ENCODE measurements at regions not wholly inside any gene's neighbourhood (a gene's known extent, or its start where the extent isn't known, plus 50 kb on each side); places are given as distances from the start of the nearest gene placed in this dataset.

DNA sequence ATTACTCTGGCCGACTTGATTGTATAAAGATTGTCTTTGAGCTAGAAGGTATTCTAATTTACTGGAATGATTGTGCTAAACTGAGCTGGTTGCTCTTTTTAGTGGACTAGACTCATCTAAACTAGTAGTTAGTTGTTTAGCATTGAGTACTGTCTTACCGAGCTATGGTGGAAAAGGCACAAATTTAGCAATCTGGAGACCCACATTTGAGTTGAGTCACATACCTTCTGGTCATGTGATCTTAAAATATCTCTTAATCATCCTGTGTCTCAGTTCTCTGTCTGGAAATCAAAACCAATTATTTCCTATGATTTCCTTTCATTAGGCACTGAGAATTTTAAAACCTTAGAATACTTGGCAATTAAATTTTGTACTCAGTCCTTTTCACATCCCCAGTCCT, 349.5 kb downstream of the IRS2 start:
- Histone ChIP-seq H3K9me3 (no peaks in the 10 kb centered on the region), H3K27me3 (no peaks in the 10 kb centered on the region), H3K4me3 (no peak overlapping the region), H3K36me3 (no peaks in the 10 kb centered on the region), H3K4me1 (no peaks in the 10 kb centered on the region), H3K27ac (no peak overlapping the region)
- WGBS, 2 donors (ENCODE audit: low coverage in 1 of 2): 94 to 96% methylated on average over 2 of the region's 2 CpGs
- TF ChIP-seq CTCF (IDR thresholded peaks at IDR 0.05) (no peak), POLR2AphosphoS5 (IDR thresholded peaks at IDR 0.05) (no peak), EP300 (IDR thresholded peaks at IDR 0.05) (no peak), POLR2A (IDR thresholded peaks at IDR 0.05) (no peak)
- ATAC-seq: no peak

DNA sequence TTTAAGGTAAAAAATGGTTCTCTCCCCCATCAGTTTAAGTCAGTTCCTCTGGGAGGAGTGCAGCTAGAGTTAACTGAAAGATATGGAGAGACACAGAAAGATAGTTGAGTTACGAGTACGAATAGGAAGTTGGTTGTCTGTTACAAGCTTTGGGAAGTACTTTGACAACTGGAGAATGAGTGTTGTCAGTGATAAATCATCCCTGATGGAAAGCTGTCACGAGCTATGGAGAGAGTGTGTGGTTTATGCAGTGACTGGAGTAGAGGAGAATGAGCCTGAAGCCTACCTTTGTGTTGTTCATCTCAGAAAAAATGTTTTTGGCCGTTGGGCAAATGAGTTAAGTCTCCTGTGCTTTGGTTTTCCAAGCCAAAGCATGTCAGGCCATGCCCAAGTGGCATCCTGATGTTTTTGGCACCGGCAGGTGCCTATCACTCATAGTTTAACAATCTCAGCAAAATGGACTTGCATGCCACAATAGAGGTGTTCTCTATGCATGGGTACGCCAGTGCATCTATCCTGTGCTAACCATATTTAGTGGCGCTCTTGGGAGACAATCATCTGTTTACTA, 350.2 kb downstream of the IRS2 start:
- H3K27ac ChIP-seq: no peak overlapping the region
- no peaks in the 10 kb centered on the region for H3K9me3 ChIP-seq
- no peaks in the 10 kb centered on the region for H3K36me3 ChIP-seq
- WGBS, 2 donors (ENCODE audit: low coverage in 1 of 2): 80 to 88% methylated on average over 3 to 7 of the region's 7 CpGs
- TF ChIP-seq CTCF (IDR thresholded peaks at IDR 0.05): no peak
- no peak for TF ChIP-seq POLR2AphosphoS5 (IDR thresholded peaks at IDR 0.05)
- TF ChIP-seq POLR2A (IDR thresholded peaks at IDR 0.05): no peak
- TF ChIP-seq EP300 (IDR thresholded peaks at IDR 0.05): no peak
- H3K4me1 ChIP-seq: no peaks in the 10 kb centered on the region
- no peak for ATAC-seq
- H3K4me3 ChIP-seq: no peak overlapping the region
- no peaks in the 10 kb centered on the region for H3K27me3 ChIP-seq

DNA sequence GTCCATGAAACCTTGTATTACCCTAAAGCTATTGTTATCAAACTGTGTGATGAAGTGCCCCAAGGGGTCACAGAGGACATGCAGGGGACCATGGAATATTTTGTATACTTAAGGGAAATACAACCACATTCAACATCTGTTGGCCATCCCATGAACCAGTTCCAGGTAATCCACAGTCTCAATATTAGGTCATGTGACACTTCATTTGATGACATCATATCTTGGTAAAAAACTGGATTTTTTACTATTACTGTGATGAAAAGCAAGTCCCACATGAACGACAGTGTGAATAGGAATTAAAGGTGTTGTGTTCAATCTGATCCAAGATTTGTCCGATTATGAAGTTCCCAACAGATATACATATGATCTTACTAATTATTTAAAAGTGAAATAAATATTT, 355.2 kb downstream of the IRS2 start:
- 50 to 70% methylated on average over 2 of the region's 2 CpGs for WGBS, 2 donors (ENCODE audit: low coverage in 1 of 2)
- Histone ChIP-seq H3K4me1 (no peaks in the 10 kb centered on the region), H3K36me3 (no peaks in the 10 kb centered on the region), H3K27ac (no peak overlapping the region), H3K9me3 (no peaks in the 10 kb centered on the region), H3K27me3 (no peaks in the 10 kb centered on the region), H3K4me3 (no peak overlapping the region)
- TF ChIP-seq CTCF (IDR thresholded peaks at IDR 0.05) (no peak), EP300 (IDR thresholded peaks at IDR 0.05) (no peak), POLR2A (IDR thresholded peaks at IDR 0.05) (no peak), POLR2AphosphoS5 (IDR thresholded peaks at IDR 0.05) (no peak)
- no peak for ATAC-seq

GRCh38 chr13:109428146-109428545, 358.2 kb downstream of the IRS2 start:
- WGBS, 2 donors (ENCODE audit: low coverage in 1 of 2): 87 to 92% methylated on average over 2 to 3 of the region's 3 CpGs
- H3K36me3 ChIP-seq: no peaks in the 10 kb centered on the region
- no peaks in the 10 kb centered on the region for H3K4me1 ChIP-seq
- H3K9me3 ChIP-seq: no peaks in the 10 kb centered on the region
- H3K27me3 ChIP-seq: no peaks in the 10 kb centered on the region
- no peak for ATAC-seq
- no peak for TF ChIP-seq POLR2A (IDR thresholded peaks at IDR 0.05)
- no peak for TF ChIP-seq CTCF (IDR thresholded peaks at IDR 0.05)
- TF ChIP-seq EP300 (IDR thresholded peaks at IDR 0.05): no peak
- TF ChIP-seq POLR2AphosphoS5 (IDR thresholded peaks at IDR 0.05): no peak
- no peak overlapping the region for H3K27ac ChIP-seq
- H3K4me3 ChIP-seq: no peak overlapping the region

- TF ChIP-seq EP300 (IDR thresholded peaks at IDR 0.05) (no peak), CTCF (IDR thresholded peaks at IDR 0.05) (no peak), POLR2A (IDR thresholded peaks at IDR 0.05) (no peak)
- 73 to 90% methylated on average over 3 of the region's 3 CpGs for WGBS, 2 donors (ENCODE audit: low coverage in 1 of 2)
Measured at GRCh38 chr13:109427695-109428094, 358.7 kb downstream of the IRS2 start.

More at GRCh38 chr13:109427695-109428094, 358.7 kb downstream of the IRS2 start:
- Histone ChIP-seq H3K9me3 (no peaks in the 10 kb centered on the region), H3K27me3 (no peaks in the 10 kb centered on the region), H3K4me3 (no peak overlapping the region), H3K36me3 (no peaks in the 10 kb centered on the region), H3K27ac (no peak overlapping the region), H3K4me1 (no peaks in the 10 kb centered on the region)
- ATAC-seq: no peak

Measured in gastroesophageal sphincter (tissue), 4 donors.